Tibial nerve (tissue), 4 donors: ENCODE measurements at regions not wholly inside any gene's neighbourhood (a gene's known extent, or its start where the extent isn't known, plus 50 kb on each side); places are given as distances from the start of the nearest gene placed in this dataset.
"Not testable (repeated sequence)": the region's sequence is repeated elsewhere in the genome, so short reads cannot be mapped to it uniquely, and the experiment has no call there.

ENCODE experiments used
- DNase-seq, 2 donors: peaks; one replicate each; pipeline ENCODE4 v3.0.0-alpha.2; 2019; ENCODE audit warnings: low spot score in 2 of 2
- H3K27ac ChIP-seq, 4 donors: fragments of 200-600 bp; sonication (generic) in 3 of 4; one replicate each; pipeline ENCODE4 v1.5.1; 2017 to 2019; ENCODE audit warnings: mild to moderate bottlenecking in 1 of 4
- H3K27me3 ChIP-seq, 2 donors: fragments of 200-600 bp; sonication (generic) in 1 of 2; one replicate each; pipeline versions ENCODE4 v1.5.1 to v1.6.0; 2017 to 2019
- H3K36me3 ChIP-seq, 3 donors: fragments of 200-600 bp; sonication (generic); one replicate each; pipeline ENCODE4 v1.5.1; 2018 to 2019
- H3K4me1 ChIP-seq, 4 donors: fragments of 200-600 bp; sonication (generic) in 3 of 4; one replicate each; pipeline ENCODE4 v1.5.1; 2017 to 2019
- H3K4me3 ChIP-seq, 4 donors: fragments of 200-600 bp; sonication (generic) in 3 of 4; one replicate each; pipeline ENCODE4 v1.5.1; 2017 to 2019; ENCODE audit warnings: mild to moderate bottlenecking in 1 of 4, moderate library complexity in 1 of 4
- H3K9me3 ChIP-seq, 4 donors: fragments of 200-600 bp; sonication (generic) in 3 of 4; one replicate each; pipeline ENCODE4 v1.5.1; 2017 to 2019
- CTCF ChIP-seq, 5 experiments: fragments of 200-600 bp in 3 of 5; fragments of 450-650 bp in 2 of 5; sonication (generic) in 3 of 5; IDR thresholded peaks; one replicate each; pipeline ENCODE4 v1.5.1; 2016 to 2019; ENCODE audit warnings: antibody characterized with exemption in 5 of 5, mild to moderate bottlenecking in 3 of 5, moderate library complexity in 2 of 5
- EP300 ChIP-seq, 2 donors: sonication (generic); formaldehyde crosslinking; IDR thresholded peaks; one replicate each; pipeline ENCODE4 v1.6.1; 2017; ENCODE audit warnings: antibody characterized with exemption in 2 of 2, mild to moderate bottlenecking in 1 of 2
- POLR2A ChIP-seq, 2 donors: fragments of 450-650 bp; IDR thresholded peaks; one replicate each; pipeline ENCODE4 v1.6.1; 2017; ENCODE audit warnings: antibody characterized with exemption in 2 of 2, mild to moderate bottlenecking in 2 of 2, moderate library complexity in 2 of 2
- WGBS, 2 donors: methylation state at CpG; one replicate each; pipeline ENCODE4 v1.1.5; 2018; 5-methylcytosine and 5-hydroxymethylcytosine counted together

GRCh38 chr2:32874931-32875330 is 71.8 kb upstream of the LTBP1 start:
- Histone ChIP-seq H3K4me3 (peak overlapping the region in 1 of 4 donors; percentile 5), H3K36me3 (no peaks in the 10 kb centered on the region)
- 29 to 38% methylated on average over 3 of the region's 3 CpGs for WGBS, 2 donors

GRCh38 chr2:32877587-32878510 is 68.9 kb upstream of the LTBP1 start:
- Histone ChIP-seq H3K27me3 (no peaks in the 10 kb centered on the region), H3K9me3 (no peaks in the 10 kb centered on the region), H3K27ac (no peak overlapping the region), H3K4me3 (no peak overlapping the region), H3K36me3 (no peaks in the 10 kb centered on the region), H3K4me1 (peaks cover 0 to 8% (median 0%) of the 10 kb centered on the region in 4 donors)
- TF ChIP-seq EP300 (IDR thresholded peaks at IDR 0.05): no peak
- TF ChIP-seq POLR2A (IDR thresholded peaks at IDR 0.05): no peak
- TF ChIP-seq CTCF (IDR thresholded peaks at IDR 0.05): no peak
- WGBS, 2 donors: 74 to 75% methylated on average over 12 of the region's 12 CpGs
- DNase-seq: no peak

More at GRCh38 chr2:32874931-32875330, 71.8 kb upstream of the LTBP1 start:
- H3K4me1 ChIP-seq: peaks cover 0 to 8% (median 0%) of the 10 kb centered on the region in 4 donors
- no peak for DNase-seq
- TF ChIP-seq CTCF (IDR thresholded peaks at IDR 0.05): no peak
- TF ChIP-seq EP300 (IDR thresholded peaks at IDR 0.05): no peak
- no peak for TF ChIP-seq POLR2A (IDR thresholded peaks at IDR 0.05)
- no peaks in the 10 kb centered on the region for H3K27me3 ChIP-seq
- H3K9me3 ChIP-seq: no peaks in the 10 kb centered on the region
- peak overlapping the region in 2 of 4 donors; percentile 7 to 54 for H3K27ac ChIP-seq

- not testable (repeated sequence) for H3K27ac ChIP-seq, H3K4me1 ChIP-seq, H3K9me3 ChIP-seq, H3K27me3 ChIP-seq, DNase-seq, H3K36me3 ChIP-seq, H3K4me3 ChIP-seq
- WGBS, 2 donors: 94 to 99% methylated on average over 6 to 7 of the region's 7 CpGs
Observed at GRCh38 chr2:32879943-32880342, 66.8 kb upstream of the LTBP1 start.

GRCh38 chr2:32882816-32883810 is 63.6 kb upstream of the LTBP1 start:
- Histone ChIP-seq H3K36me3 (no peaks in the 10 kb centered on the region), H3K4me1 (peaks cover 0 to 2% (median 0%) of the 10 kb centered on the region in 4 donors), H3K27ac (no peak overlapping the region), H3K27me3 (no peaks in the 10 kb centered on the region), H3K4me3 (no peak overlapping the region), H3K9me3 (peaks cover 0 to 11% (median 0%) of the 10 kb centered on the region in 4 donors)
- no peak for DNase-seq
- WGBS, 2 donors: 48 to 52% methylated on average over 10 of the region's 10 CpGs
- TF ChIP-seq POLR2A (IDR thresholded peaks at IDR 0.05) (no peak), CTCF (IDR thresholded peaks at IDR 0.05) (no peak), EP300 (IDR thresholded peaks at IDR 0.05) (no peak)

- Histone ChIP-seq H3K27ac (no peak overlapping the region), H3K27me3 (no peaks in the 10 kb centered on the region), H3K36me3 (no peaks in the 10 kb centered on the region), H3K4me3 (no peak overlapping the region), H3K9me3 (peaks cover 0 to 11% (median 0%) of the 10 kb centered on the region in 4 donors), H3K4me1 (no peaks in the 10 kb centered on the region)
- DNase-seq: no peak
- TF ChIP-seq EP300 (IDR thresholded peaks at IDR 0.05): no peak
- TF ChIP-seq CTCF (IDR thresholded peaks at IDR 0.05): no peak
- no peak for TF ChIP-seq POLR2A (IDR thresholded peaks at IDR 0.05)
- WGBS, 2 donors: 94 to 97% methylated on average over 2 of the region's 2 CpGs
Observed at GRCh38 chr2:32884346-32884745, 62.4 kb upstream of the LTBP1 start.

- WGBS, 2 donors: 95 to 96% methylated on average over 31 to 34 of the region's 34 CpGs
Observed at GRCh38 chr2:32886397-32887055, 60.2 kb upstream of the LTBP1 start.

More at GRCh38 chr2:32886397-32887055, 60.2 kb upstream of the LTBP1 start:
- H3K27me3 ChIP-seq, H3K4me1 ChIP-seq, H3K27ac ChIP-seq, H3K4me3 ChIP-seq, H3K36me3 ChIP-seq, DNase-seq: not testable (repeated sequence)
- H3K9me3 ChIP-seq: peaks cover 0 to 14% (median 0%) of the 10 kb centered on the region in 4 donors
